COLO668 (cell line): ENCODE measurements at regions not wholly inside any gene's neighbourhood (a gene's known extent, or its start where the extent isn't known, plus 50 kb on each side); places are given as distances from the start of the nearest gene placed in this dataset.

Experiments
- DNase-seq: peaks from one replicate; lab custom pipeline; 2025; ENCODE audit not compliant: unreplicated experiment; lab: John Stamatoyannopoulos, UW

GRCh38 chr15:66942649-66943390 is 122.6 kb upstream of the SMAD3 start:
- DNase-seq: no peak

GRCh38 chr15:66943456-66944095 is 121.8 kb upstream of the SMAD3 start:
- DNase-seq: peak; percentile 57

- DNase-seq: no peak
Observed at GRCh38 chr15:66944121-66944520, 121.3 kb upstream of the SMAD3 start.

DNA sequence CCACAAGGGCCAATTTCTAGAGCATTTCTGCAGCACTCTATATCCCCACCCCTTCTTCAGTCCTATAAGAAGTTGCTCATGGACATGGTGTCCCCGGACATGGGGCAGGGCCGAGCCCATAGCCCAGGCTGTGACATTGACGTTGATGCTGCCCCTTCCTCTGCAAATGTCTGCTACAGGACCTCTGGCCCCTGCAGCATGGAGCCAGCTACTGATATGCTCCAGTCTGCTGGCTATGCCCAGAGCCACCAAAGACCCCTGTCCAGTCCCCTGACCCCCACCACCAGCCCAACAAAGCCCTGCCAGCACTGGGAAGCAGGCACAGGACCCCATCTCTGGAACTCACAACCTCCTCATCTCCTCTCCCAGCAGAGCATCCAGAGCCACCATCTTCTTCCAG is 120.1 kb upstream of the SMAD3 start:
- DNase-seq: no peak

DNA sequence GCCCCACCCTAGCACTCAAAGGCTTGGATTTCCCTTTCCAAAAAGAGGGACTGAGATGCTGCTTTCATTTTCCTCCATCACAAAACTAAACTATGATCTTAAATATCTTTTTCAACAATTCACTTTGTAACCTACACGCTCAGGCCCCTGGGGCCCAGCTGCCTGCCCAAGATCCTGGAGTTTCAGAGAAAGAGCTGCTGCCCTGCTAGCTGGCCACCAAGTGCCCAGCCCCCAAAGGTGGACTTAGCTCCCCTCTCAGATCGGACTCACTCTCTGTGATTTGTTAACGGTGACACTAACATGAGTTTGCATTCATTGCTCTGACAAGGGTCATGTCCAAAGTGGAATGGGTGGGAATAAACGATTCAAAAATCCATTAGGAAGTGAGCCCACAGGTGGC is 119.6 kb upstream of the SMAD3 start:
- no peak for DNase-seq

- peak; percentile 69 for DNase-seq
Observed at GRCh38 chr15:66946578-66947164, 118.7 kb upstream of the SMAD3 start.

DNA sequence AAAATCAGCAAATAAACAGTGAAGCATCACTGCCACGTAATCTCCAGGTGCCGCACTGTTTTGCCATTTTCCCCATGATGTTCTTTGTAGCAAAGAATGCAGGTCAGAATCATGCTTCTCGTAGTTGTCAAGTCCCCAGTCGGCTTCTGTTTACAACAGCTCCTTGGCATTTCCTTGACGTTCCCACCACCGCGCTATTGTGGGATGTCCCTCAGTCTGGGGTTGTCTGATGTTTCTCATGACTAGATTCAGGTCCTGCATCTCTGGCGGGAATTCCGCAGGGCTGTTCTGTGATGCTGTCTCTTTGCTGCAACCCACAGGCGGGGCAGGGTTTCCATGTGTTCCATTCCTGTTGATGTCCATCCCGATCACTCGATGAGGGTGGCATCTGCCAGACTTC is 117.9 kb upstream of the SMAD3 start:
- DNase-seq: no peak

GRCh38 chr15:66948294-66948693 is 117.1 kb upstream of the SMAD3 start:
- DNase-seq: no peak

DNA sequence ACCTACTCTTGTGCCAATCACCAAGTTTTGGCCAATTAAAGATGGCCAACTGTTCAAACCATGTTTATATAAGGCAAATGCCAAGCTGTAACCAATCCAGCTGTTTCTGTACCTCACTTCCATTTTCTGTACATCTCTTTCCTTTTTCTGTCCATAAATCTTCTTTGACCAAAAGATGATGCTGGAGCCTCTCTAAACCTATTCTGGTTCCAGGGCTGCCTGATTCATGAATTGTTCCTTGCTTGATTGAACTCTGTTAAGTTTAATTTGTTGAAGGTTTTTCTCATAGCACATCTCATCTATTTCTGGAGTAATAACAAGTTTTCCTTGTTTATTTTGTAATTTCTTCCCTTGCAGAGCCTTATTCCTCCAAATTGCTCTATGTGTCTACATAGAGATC is 115.3 kb upstream of the SMAD3 start:
- DNase-seq: no peak

- no peak for DNase-seq
Observed at GRCh38 chr15:66951531-66952320, 113.7 kb upstream of the SMAD3 start.

DNA sequence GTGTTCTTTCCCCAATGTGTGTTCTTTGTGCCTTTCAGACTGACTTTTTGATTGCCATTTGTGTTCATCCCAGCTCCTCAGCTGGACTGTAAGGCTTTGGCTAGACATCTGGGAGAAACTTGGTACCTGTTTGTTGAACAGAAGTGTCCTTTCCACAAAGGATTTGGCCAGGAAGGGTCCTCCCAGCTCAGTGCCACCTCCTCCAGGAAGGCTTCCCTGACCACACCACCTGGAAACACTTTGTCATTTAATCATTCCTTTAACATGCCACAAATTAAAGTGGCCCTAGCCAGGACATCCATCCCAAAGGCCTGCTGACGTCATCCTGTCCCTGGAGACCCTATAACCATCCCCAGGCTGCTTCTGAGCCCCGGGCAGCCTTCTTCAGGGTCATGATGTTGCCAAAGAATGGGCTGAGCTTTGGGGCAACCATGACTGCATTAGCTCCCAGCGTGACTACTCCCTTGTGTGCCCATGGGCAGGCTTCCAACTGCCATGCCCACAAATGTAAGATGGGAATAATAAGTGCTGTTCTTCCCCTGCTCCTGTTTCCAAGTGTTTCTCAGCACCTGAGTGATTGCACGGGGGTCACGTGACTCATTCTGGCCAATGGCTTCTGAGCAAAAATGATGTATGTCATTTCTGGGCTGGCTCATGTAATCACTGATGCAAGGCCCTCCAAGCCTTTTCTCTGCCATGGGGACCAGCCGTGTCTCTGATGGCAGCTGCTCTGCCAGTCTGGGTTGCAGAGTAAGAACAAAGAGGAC is 112.5 kb upstream of the SMAD3 start:
- DNase-seq: no peak

GRCh38 chr15:66953523-66954229 is 111.7 kb upstream of the SMAD3 start:
- no peak for DNase-seq

- DNase-seq: no peak
Observed at GRCh38 chr15:66954601-66955000, 110.8 kb upstream of the SMAD3 start.

DNA sequence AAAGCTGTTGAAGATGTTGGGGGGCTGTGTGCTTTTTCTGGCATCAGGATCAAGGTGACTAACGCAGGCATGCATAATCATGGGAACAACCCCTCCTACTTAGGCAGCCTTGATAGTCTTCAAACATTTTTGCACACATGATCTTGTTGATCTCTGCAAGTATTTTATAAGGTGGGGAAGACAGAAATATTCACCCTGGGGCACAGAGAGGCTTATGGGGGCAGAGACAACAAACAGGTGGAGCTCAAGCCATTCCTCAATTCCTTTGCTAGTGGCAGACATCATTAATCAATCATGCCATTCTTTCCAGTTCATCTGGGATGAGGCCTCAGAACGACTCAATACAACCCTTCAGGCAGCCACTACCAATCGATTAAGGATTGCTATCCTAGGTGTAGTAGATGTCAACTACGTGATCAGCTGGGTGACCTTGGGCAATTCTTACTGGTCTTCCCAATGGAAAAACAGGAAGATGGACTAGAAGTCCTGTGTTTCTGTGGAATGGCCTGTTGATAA is 110.3 kb upstream of the SMAD3 start:
- DNase-seq: no peak

GRCh38 chr15:66955871-66956585 is 109.4 kb upstream of the SMAD3 start:
- DNase-seq: no peak

GRCh38 chr15:66956672-66957430 is 108.6 kb upstream of the SMAD3 start:
- DNase-seq: no peak

GRCh38 chr15:66957431-66957720 is 108.0 kb upstream of the SMAD3 start:
- no peak for DNase-seq

- no peak for DNase-seq
Observed at GRCh38 chr15:66959066-66959465, 106.3 kb upstream of the SMAD3 start.

DNA sequence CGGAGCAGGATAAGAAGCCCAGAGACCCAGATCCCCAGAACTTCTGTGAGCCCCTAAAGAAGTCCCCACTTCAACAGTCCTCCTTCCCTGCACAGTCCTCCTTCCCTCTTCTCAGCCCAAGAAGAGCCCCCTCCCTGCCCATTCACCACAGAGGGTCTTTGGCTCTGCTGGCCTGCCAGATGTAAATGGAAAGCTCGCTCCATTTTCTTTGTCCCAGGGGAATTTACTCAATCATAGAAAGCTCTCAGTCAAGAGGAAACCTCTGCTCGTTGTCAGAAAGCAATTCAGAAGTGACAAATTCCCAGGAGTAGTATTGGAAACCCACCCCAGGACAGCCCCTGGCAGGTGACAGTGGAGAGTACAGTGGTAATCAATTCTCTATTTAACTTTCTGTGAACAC is 105.5 kb upstream of the SMAD3 start:
- no peak for DNase-seq
